ENCODE measurements at regions not wholly inside any gene's neighbourhood (a gene's known extent, or its start where the extent isn't known, plus 50 kb on each side); places are given as distances from the start of the nearest gene placed in this dataset.
A peak's percentile ranks its signal among the peaks of the same experiment; 100 is the strongest.
"Not testable (repeated sequence)": the region's sequence is repeated elsewhere in the genome, so short reads cannot be mapped to it uniquely, and the experiment has no call there.

DNA sequence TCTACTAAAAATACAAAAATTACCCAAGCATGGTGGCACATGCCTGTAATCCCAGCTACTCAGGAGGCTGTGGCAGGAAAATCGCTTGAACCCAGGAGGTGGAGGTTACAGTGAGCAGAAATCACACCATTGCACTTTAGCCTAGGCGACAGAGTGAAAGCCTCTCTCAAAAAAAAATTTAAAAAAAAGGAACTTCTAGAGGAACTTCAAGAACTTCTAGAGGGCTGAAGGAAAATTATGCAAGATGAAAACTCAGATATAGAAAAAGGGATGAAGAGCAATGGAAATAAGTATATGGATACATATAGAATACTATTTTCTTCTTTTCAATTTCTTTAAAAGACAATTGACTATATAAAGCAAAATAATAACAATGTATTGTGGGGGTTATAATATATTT, 51.2 kb upstream of the PRR5 start:
- peak in 2 of 3 donors; percentile 48 to 50 for DNase-seq

DNA sequence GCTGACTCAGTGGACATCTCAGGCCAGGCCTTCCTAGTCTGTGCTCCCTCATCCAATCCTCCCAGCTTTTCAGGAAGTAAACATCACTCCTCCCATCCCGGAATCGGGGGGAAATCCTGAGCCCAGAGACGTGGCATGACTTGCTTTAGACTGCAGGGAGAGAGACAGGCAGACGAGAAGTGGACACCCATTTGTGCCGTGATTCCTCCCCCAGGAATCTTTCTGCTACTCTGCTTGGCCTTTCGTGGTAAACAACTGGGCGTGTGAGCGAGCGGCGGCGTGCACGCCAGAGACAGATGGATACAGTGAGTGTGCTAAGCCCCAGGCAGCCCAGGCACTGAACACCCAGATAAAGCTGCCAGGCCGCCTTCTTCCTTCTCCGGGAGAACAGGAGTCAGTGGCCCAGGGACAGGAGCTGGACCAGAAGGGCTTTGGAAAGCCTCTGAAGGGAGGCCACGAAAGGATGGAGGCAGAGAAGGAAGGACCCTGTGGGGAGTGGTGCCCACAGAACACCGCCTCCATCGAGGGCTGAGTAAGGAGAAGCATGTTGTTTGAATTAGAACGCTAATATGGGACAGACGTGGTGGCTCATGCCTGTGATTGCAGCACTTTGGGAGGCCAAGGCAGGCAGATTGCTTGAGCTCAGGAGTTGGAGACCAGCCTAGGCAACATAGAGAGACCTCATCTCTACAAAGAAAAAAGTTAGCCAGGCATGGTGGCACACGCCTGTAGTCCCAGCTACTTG, 53.0 kb upstream of the PRR5 start:
- peak; percentile 61 to 77 (median 67) for DNase-seq

DNA sequence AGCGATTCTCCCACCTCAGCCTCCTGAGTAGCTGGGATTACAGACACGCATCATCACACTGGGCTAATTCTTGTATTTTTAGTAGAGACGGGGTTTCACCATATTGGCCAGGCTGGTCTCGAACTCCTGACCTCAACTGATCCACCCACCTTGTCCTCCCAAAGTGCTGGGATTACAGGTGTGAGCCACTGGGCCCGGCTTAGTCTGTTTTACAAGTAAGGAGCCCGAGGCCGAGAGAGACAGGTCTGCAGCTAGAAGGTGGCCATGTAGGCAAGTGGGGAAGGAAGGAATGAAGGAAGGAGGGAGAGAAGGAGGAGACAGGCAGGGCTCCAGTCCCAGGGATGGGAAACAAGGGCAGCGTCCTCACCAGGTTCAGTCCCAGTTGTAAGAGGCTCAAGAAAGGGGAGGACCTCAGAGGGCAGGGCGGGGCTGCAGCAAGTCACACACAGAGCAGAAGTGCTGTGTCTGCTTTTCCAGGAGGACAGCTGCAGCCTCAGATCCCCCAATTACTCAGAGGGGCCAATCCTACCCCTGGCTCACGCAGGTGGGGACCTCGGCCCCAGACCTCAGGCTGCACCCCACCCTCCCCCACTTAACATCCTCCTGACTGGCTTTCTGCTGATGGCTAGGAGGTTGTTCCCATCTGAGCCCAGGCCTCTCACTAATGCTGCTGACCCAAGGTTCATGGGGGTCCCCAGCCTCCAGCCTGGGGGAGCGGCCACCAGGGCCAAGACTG, 53.8 kb upstream of the PRR5 start:
- DNase-seq, result no peak

DNA sequence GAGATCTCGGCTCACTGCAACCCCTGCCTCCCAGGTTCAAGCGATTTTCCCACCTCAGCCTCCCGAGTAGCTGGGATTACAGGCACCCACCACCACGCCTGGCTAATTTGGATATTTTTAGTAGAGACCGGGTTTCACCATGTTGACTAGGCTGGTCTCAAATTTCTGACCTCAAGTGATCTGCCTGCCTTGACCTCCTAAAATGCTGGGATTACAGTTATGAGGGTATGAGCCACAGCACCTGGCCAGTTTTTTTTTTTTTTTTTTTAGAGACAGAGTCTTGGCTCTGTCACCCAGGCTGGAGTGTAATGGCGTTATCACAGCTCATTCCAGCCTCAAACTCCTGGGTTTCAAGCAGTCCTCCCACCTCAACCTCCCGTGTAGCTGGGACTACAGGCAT, 54.9 kb upstream of the PRR5 start:
- DNase-seq, result no peak

DNA sequence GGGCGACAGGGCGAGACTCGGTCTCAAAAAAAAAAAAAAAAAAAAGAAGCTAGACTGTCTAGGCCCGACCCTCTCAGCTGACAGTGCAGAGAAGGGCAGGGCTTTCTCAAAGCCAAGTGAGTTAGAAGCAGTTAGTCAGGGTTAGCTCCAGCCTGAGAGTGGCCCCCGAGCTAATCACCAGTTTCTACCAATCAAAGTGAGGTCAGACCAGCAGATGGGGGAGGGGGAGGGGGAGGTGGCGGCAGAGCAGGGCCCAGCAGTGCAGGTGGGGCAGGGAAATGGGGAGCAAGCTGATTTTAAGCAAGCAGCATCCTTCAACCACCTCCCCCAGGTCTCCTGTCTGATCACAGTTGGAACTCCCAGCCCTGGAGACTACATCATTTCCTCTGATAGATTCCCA, 55.3 kb upstream of the PRR5 start:
- DNase-seq, result no peak

DNA sequence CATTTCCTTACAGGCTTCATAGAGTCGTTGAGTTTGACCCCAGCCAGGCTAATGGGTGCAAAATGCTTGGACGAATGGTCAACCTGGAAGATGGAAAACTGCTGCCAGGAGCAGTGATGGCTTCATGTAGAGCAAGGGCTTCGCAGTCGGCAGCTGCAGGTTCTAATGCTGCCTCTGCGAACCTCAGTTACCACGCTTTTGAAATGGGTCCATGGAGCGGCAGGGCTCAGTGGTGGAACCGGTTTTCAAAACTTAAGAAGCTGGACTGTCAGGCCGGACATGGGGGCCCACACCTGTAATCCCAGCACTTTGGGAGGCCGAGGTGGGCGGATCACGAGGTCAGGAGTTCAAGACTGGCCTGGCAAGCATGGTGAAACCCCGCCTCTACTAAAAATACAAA, 55.9 kb upstream of the PRR5 start:
- no peak for DNase-seq

DNA sequence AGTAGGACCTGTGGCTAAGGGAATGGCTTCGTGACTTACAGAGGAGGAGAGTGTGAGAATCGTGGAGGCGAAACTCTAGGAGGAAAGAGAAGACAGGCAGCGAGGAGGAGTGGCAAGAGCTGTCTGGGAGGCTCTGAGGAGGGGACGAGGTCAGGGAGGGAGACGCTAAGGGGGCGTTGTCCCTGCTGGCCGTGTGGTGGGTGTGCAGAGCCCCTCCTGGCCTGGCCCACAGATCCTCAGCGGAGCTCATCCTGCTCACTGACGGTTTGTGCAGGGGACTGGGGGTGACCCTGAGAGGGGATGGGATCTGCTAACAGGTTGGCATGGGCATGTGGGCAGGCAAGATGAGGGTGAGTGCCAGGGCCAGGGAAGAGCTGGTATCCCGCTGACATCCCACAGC, 56.5 kb upstream of the PRR5 start:
- DNase-seq, result no peak

DNA sequence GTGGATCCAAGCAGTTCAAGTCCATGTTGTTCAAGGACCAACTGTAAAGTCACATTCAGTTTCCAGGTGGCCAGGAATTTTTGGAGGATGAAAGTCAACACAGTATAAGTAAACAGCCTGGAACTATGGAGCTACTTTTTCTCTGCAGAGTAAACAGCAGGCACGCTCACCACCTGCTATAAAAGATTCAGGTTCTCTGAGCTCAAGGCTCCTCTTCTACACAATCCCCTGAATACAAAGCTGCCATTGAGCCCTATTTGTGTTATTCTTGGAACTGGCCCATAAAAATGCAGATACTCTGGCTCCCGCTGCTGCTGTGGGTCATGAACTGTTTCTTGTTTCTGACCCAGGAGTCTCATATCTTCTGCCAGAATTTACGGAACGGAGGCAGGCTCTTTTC, 56.9 kb upstream of the PRR5 start:
- DNase-seq, result no peak

DNA sequence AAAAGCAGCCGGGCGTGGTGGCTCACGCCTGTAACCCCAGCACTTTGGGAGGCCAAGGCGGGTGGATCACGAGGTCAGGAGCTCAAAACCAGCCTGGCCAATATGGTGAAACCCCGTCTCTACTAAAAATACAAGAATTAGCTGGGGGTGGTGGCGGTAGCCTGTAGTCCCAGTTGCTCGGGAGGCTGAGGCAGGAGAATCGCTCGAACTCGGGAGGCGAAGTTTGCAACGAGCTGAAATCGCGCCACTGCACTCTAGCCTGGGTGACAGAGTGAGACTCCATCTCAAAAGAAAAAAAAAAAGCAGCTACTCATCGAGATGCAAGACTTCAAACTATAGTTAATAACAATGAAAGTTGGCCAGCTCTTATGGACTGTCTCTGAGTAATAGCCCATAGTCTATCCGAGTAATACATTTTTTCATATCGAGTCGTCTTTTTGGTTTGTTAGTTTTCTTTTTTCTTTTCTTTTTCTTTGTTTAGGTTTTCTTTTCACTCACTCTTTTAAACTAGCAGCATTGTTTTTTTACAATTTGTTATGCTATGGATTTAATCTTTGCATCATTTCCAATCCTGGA, 58.4 kb upstream of the PRR5 start:
- DNase-seq, result not testable (repeated sequence)

DNA sequence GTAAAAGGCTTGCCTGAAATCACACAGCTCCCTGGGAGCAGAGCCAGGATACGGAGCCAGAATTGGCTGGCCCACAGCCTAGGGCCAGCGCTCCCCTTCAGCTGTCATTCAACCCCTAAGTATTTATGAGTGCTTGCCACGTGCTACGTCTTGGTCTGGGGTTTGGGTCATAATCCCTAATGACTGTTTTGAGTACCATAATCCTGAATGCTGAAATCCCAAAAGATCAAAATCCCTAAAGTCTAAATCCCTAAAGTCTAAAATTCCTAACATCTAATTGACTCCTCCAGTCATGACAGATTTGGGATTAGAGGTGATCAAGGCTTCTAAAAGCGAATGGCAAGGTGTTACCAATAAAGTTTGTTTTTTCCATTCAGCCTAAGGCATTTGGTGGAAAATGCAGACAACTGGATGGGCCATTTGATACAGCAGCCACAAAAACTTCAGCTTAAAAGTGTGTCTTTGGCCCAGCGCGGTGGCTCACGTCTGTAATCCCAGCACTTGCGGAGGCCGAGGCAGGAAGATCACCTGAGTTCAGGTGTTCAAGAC, 59.8 kb upstream of the PRR5 start:
- no peak for DNase-seq

DNA sequence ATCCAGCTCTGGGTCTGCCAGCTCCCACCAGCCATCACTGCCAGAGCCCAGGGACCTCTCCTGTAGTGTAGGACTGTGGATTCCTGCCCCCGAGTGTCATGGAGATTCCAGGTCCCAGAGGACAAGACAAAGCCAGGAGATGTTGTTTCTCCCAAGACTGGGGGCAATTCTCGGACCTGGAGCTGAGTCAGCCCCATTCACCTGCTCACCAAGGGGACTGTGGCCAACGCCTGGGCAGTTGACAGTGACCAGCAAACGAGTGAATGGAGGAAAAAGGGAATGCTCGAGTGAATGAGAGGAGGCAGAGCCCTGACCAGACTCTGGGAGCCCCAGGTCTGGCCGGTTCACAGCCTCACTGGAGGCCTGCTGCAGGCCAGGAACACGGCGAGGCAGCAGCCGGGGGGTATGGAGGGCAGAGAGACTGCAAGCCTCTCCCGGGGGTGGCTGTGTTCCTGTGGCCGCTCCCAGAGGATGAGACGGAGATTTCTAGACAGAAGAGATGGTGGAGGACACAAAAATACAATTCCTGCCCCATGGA, 61.3 kb upstream of the PRR5 start:
- no peak for DNase-seq

DNA sequence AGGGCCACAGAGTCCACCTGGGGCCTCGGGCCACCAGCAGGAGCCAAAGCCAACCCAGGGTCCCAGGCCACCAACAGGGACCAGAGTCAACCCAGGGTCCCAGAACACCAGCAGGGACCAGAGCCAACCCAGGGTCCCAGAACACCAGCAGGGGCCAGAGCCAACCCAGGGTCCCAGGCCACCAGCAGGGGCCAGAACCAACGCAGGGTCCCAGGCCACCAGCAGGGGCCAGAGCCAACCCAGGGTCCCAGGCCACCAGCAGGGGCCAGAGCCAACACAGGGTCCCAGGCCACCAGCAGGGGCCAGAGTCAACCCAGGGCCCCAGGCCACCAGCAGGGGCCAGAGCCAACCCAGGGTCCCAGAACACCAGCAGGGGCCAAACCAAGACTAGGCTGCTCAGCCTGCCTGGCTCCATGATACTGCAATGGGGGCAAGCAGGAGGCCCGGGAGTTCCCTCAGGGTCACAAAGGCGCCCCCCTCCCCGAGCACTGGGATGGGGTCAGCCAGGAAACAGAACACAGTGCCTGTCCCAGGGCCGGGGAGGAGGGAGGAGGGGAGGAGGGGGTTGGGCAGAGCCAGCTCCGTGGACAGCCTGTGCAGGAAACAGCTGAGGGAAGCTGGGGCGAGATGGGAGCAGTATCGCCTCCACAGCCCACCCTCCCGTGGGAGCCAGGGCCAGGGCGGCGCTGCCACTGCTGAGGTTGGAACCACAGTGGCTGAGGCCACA, 62.0 kb upstream of the PRR5 start:
- peak in 1 of 3 donors; percentile 17 for DNase-seq

DNA sequence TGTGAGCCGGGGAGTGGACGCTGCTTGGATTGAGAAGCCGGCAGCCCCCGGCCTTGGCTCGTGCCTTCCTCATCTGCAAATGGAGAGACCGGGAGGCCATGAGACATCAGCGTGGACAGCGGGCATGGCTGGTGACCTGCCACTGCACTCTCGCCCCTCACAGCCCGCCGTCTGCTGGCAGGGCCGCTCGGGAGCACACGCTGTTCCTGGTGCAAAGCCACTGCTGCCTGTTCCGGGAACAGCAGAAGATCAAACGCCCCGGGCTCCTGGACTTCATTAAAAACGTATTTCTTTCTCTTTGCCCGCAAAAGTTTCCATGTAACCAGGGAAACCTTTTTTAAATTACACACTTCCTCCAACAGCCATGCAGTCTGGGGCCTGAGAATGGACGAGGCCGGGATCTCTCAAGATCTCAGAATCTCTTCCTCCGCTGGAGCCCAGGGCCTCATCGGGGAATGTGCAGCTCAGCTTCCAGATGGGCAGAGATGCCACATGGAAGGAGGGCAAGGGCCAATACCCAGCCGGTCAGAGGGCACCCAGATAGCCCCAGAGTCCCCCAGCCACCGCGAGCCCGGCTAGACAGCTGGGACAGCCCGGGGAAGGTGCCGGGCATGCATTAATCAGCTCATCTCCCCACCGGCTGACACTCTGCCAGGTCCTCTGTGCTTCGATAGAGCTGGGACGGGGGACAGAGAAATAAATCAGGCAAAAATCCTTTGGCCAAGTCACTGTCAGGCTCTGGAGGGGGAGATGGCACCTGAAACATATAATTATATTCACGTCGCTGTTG, 62.8 kb upstream of the PRR5 start:
- DNase-seq, result peak in 2 of 3 donors; percentile 19 to 51

DNA sequence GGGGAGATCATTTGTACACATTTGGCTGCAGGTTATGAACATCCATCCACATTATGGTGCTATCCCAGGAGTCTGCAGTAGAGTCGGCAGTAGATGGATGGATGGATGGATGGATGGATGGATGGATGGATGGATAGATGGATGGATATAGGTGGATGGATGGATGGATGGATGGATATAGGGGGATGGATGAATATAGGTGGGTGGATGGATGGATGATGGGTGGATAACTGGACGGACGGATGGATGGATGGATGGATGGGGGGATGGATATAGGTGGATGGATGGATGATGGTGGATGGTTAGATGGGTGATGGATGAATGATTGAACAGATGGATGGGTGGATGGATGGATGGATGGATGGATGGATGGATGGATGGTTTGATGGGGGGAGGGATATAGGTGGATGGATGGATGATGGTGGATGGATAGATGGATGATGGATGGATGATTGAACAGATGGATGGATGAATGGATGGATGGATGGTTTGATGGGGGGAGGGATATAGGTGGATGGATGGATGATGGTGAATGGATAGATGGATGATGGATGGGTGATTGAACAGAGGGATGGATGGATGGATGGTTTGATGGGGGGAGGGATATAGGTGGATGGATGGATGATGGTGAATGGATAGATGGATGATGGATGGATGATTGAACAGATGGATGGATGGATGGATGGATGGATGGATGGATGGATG, 65.3 kb upstream of the PRR5 start:
- DNase-seq, result not testable (repeated sequence)

DNA sequence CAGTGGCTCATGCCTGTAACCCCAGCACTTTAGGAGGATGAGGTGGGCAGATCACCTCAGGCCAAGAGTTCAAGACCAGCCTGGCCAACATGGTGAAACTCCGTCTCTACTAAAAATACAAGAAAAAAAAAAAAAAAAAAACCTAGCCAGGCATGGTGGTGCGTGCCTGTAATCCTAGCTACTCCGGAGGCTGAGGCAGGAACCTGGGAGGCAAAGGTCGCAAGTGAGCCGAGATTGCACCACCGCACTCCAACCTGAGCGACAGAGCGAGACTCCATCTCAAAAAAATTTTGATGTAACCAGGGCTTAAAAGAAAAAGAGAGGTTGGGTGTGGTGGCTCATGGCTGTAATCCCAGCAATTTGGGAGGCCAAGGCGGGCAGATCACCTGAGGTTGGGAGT, 66.4 kb upstream of the PRR5 start:
- DNase-seq, result not testable (repeated sequence)

DNA sequence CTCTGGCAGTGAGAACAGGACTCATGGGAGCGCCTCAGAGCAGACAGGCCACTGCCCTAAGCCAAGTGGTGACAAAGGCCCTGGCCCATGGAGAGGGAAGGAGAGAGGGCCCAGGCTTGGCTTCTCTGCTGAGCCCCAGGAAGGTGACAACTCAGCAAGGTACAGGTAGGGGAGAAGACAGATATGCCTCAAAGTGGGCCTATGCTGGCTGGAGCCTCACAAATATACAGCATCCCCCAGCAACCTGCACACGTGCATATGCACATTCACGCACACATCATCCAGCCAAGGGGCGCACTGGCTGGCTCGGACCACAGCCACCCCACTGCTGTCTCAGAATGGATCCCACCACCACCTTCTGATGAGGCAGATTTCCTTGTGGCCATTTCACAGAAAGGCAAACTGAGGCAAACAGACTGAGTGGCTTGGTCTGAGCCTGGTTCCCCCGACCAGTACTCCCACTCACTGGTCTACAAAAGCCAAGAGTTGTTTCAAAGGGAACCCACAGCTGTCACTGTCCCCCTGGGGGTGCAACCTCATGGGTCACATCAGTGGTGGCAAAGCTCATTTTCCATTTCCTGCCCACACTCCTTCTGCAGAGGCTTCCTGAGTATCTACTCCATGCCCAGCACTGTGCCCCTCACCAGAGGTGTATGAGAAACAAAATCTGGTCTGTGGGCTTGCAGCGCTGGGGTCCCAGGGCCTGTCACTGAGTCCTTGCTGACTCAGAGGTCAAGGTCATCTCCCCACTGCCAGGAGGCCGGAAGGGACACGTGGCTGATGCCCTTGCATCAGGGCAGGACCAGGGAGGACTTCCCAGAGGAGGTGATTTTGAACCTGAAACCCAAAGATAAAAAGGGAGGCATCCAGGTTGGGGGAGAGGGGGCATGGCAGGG, 67.3 kb upstream of the PRR5 start:
- DNase-seq, result no peak

DNA sequence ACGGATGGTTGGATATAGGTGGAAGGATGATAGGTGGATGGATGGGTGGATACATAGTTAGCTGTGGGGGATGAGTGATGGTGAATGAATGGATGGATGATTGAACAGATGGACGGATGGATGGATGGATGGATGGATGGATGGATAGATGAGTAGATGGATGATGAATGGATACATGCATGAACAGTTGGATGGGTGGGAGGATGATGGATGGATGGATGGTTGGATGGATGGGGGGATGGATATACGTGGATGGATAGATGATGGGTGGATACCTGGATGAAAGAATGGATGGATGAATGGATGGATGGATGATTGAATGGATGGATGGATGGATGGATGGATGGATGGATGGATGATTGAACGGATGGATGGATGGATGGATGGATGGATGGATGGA, 68.4 kb upstream of the PRR5 start:
- no peak for DNase-seq

DNA sequence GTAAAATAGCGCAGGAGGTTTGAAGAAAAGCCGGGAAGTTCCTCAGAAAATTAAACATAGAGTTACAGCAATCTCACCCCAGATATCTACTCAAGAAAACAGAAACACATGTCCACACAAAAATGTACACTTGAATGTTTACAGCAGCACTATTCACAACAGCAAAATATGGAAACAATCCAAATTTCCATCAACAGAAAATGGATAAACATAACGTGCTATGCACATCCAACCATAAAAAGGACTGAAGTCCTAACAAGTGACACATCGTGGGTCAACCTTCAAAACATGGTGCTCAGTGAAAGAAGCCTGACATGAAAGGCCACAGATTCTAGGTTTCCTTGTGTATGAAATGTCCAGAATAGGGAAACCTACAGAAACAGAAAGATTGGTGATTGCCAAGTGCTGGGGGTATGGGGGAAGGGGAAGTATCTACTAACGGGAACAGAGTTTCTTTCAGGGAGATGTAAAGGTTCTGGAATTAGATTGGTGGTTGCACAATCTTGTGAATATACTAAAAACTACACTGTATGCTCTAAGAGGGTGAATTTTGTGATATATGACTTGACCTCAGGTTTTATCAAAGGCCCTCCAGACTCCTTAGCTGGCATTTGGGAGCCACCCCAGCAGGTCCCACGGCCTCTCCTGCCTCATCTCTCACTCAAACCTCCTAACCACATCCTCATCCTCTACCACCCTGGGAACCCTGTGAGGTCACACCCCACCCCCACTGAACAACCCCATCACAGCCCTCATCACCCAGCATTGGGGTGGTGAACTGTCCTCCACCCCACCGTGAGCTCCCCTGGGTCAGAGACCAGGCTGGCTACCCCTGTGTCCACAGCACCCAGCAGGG, 69.2 kb upstream of the PRR5 start:
- peak; percentile 60 to 89 (median 68) for DNase-seq

DNA sequence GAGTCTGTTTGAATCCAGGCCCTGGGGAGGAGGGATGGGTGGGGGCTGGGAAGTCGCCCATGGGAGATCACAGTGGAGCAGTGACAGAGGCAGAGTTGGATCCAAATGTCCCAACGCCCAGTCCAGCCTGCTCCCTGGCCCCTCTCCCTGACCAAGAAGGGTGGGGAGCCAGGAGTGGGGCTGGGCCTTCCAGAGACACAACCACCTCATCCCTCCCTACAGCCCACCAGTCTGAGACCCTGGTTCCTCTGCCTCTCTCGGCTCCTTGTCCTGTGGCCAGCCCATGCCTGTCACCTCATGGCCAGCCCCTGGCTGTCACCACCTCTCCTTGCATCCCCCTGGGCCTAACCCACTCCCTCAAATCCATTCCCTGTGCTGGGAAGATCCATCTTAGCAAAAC, 71.2 kb upstream of the PRR5 start:
- no peak for DNase-seq

Data from suppressor macrophage treated with lipopolysaccharide for 1 hour (primary cell).